Left ventricle myocardium inferior (tissue), 1 donor: ENCODE measurements at regions not wholly inside any gene's neighbourhood (a gene's known extent, or its start where the extent isn't known, plus 50 kb on each side); places are given as distances from the start of the nearest gene placed in this dataset.

Experiments
- DNase-seq: peaks from one replicate; pipeline ENCODE4 v3.0.0-alpha.2; 2020
- H3K27ac ChIP-seq: fragments of 200-600 bp; replicated peaks from 2 replicates; pipeline ENCODE4 v1.8.0; 2021
- H3K27me3 ChIP-seq: fragments of 200-600 bp; 2 replicates; pipeline ENCODE4 v1.8.0; 2021; ENCODE audit warnings: low read depth
- H3K36me3 ChIP-seq: fragments of 200-600 bp; 2 replicates; pipeline ENCODE4 v1.8.0; 2021
- H3K4me1 ChIP-seq: fragments of 200-600 bp; 2 replicates; pipeline ENCODE4 v1.8.0; 2021
- H3K4me3 ChIP-seq: fragments of 200-600 bp; 2 replicates; pipeline ENCODE4 v1.8.0; 2021; ENCODE audit warnings: mild to moderate bottlenecking, moderate library complexity
- H3K9me3 ChIP-seq: fragments of 200-600 bp; replicated peaks from 2 replicates; pipeline ENCODE4 v1.8.0; 2021
- CTCF ChIP-seq: fragments of 200-600 bp; IDR thresholded peaks from 2 replicates; pipeline ENCODE4 v1.8.0; 2021; ENCODE audit warnings: antibody characterized with exemption, mild to moderate bottlenecking, borderline replicate concordance
- intact Hi-C: fragments of 100-400 bp; cut with micrococcal nuclease; formaldehyde crosslinking; loops from one replicate; pipeline ENCODE4 v1.11.0; 2022
- donor health status: DM: no; HTN: yes; CAD: no; lungs with severe emphysema.

DNA sequence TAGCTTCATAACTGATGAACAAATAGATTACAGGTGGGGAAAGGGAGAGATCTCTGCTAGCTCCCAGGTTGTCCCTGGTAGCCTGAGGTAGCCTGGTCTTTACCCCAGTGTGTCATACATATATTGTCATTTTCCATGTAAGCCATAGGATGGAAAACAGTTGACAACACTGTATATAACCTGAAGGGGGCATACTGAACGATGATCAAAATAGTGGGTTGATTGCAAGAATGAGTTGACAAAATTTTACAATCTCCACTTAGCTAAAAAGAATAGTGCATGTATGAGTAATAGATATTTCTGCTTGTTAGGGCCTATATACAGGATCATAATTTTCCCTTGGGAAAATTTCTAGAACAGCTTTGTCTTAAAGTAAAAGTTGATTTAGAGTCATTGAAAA is 304.1 kb upstream of the HAND2 start:
- no peaks in the 10 kb centered on the region for H3K27me3 ChIP-seq
- intact Hi-C loops = no loop called here
- no peaks in the 10 kb centered on the region for H3K36me3 ChIP-seq
- peaks cover 16% of the 10 kb centered on the region for H3K4me1 ChIP-seq
- H3K9me3 ChIP-seq = peaks cover 7% of the 10 kb centered on the region
- H3K27ac ChIP-seq = no peak overlapping the region
- H3K4me3 ChIP-seq = no peak overlapping the region
- DNase-seq = no peak
- TF ChIP-seq CTCF = no peak

DNA sequence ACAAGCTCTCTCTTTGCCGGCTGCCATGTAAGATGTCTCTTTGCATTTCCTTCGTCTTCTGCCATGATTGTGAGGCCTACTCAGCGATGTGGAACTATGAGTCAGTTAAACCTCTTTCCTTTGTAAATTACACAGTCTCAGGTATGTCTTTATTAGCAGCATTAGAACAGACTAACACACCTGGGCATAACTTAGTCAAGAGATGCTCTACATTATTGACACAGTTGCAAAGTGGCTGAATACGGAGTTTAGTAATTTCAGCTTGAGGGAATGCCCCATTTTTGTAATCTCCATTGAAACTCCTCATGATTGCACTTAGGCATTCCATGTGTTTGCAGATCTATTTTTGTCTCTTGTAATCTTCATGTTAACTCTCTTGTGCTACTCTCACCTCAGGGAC is 299.5 kb upstream of the HAND2 start:
- Histone ChIP-seq H3K4me3 (no peak overlapping the region), H3K4me1 (peaks cover 9% of the 10 kb centered on the region), H3K27ac (no peak overlapping the region), H3K9me3 (peaks cover 7% of the 10 kb centered on the region), H3K27me3 (no peaks in the 10 kb centered on the region), H3K36me3 (no peaks in the 10 kb centered on the region)
- intact Hi-C loops = no loop called here
- no peak for TF ChIP-seq CTCF
- DNase-seq = no peak

GRCh38 chr4:173827707-173828106 is 297.7 kb upstream of the HAND2 start:
- peaks cover 7% of the 10 kb centered on the region for H3K9me3 ChIP-seq
- H3K4me1 ChIP-seq = no peaks in the 10 kb centered on the region
- no peaks in the 10 kb centered on the region for H3K27me3 ChIP-seq
- no peaks in the 10 kb centered on the region for H3K36me3 ChIP-seq
- intact Hi-C loops = no loop called here
- H3K27ac ChIP-seq = no peak overlapping the region
- DNase-seq = no peak
- no peak overlapping the region for H3K4me3 ChIP-seq
- TF ChIP-seq CTCF = peak; percentile 31

- Histone ChIP-seq H3K27me3 (no peaks in the 10 kb centered on the region), H3K36me3 (no peaks in the 10 kb centered on the region), H3K27ac (no peak overlapping the region), H3K4me1 (no peaks in the 10 kb centered on the region), H3K4me3 (no peak overlapping the region), H3K9me3 (no peaks in the 10 kb centered on the region)
- no peak for DNase-seq
- intact Hi-C loops = no loop called here
- TF ChIP-seq CTCF = no peak
These were observed 291.8 kb upstream of the HAND2 start for GRCh38 chr4:173821876-173822275.

GRCh38 chr4:173821036-173821435 is 291.0 kb upstream of the HAND2 start:
- Histone ChIP-seq H3K27me3 (no peaks in the 10 kb centered on the region), H3K27ac (no peak overlapping the region), H3K36me3 (no peaks in the 10 kb centered on the region), H3K9me3 (no peaks in the 10 kb centered on the region), H3K4me3 (no peak overlapping the region), H3K4me1 (no peaks in the 10 kb centered on the region)
- intact Hi-C loops = no loop called here
- DNase-seq = no peak
- no peak for TF ChIP-seq CTCF

GRCh38 chr4:173807347-173807746 is 277.3 kb upstream of the HAND2 start:
- no peaks in the 10 kb centered on the region for H3K9me3 ChIP-seq
- no peaks in the 10 kb centered on the region for H3K4me1 ChIP-seq
- H3K27me3 ChIP-seq = no peaks in the 10 kb centered on the region
- H3K27ac ChIP-seq = no peak overlapping the region
- DNase-seq = peak; percentile 25
- H3K36me3 ChIP-seq = no peaks in the 10 kb centered on the region
- intact Hi-C loops = no loop called here
- H3K4me3 ChIP-seq = no peak overlapping the region
- no peak for TF ChIP-seq CTCF
